CD14-positive monocyte (primary cell): ENCODE measurements at regions not wholly inside any gene's neighbourhood (a gene's known extent, or its start where the extent isn't known, plus 50 kb on each side); places are given as distances from the start of the nearest gene placed in this dataset.

Experiments used
- DNase-seq, 3 donors: peaks; one replicate each; pipeline ENCODE4 v3.0.0-alpha.2; 2011 to 2022
- H2AFZ ChIP-seq: 2 replicates; pipeline ENCODE4 v1.6.0; 2012; ENCODE audit warnings: mild to moderate bottlenecking, low read depth, low read length, inconsistent platforms; ENCODE audit not compliant: insufficient read depth, poor library complexity, severe bottlenecking
- H3K27ac ChIP-seq, 2 donors: 1 replicate in 1 of 2; 2 replicates in 1 of 2; pipeline ENCODE4 v1.5.1; 2012 to 2013; ENCODE audit warnings: low read length in 2 of 2, control low read depth in 1 of 2, inconsistent platforms in 1 of 2, low read depth in 1 of 2, mild to moderate bottlenecking in 1 of 2
- H3K27me3 ChIP-seq, 2 donors: one replicate each; pipeline versions ENCODE4 v1.6.0 to v1.6.1; 2011 to 2013; ENCODE audit warnings: low read length in 2 of 2; ENCODE audit not compliant: control insufficient read depth in 2 of 2, insufficient read depth in 2 of 2
- H3K36me3 ChIP-seq, 2 donors: replicated peaks in 1 of 2; 1 replicate in 1 of 2; 2 replicates in 1 of 2; pipeline versions ENCODE4 v1.5.1 to v1.6.1; 2012 to 2013; ENCODE audit warnings: low read length in 2 of 2, control low read depth in 1 of 2, inconsistent platforms in 1 of 2, mild to moderate bottlenecking in 1 of 2; ENCODE audit not compliant: insufficient read depth in 2 of 2, control insufficient read depth in 1 of 2
- H3K4me1 ChIP-seq, 2 donors: 1 replicate in 1 of 2; 2 replicates in 1 of 2; pipeline versions ENCODE4 v1.5.1 to v1.6.1; 2012 to 2013; ENCODE audit warnings: low read length in 2 of 2, control low read depth in 1 of 2, inconsistent platforms in 1 of 2, mild to moderate bottlenecking in 1 of 2, moderate library complexity in 1 of 2; ENCODE audit not compliant: insufficient read depth in 2 of 2, control insufficient read depth in 1 of 2
- H3K4me2 ChIP-seq: replicated peaks from 2 replicates; pipeline ENCODE3; 2012; ENCODE audit warnings: low read length, moderate library complexity, mild to moderate bottlenecking; ENCODE audit not compliant: poor library complexity, severe bottlenecking; ENCODE audit errors: extremely low read depth
- H3K4me3 ChIP-seq, 3 experiments: fragments of 200-600 bp in 1 of 3; sonication (generic) in 1 of 3; replicated peaks in 1 of 3; 1 replicate in 2 of 3; 2 replicates in 1 of 3; pipeline ENCODE4 v1.5.1; 2011 to 2013; ENCODE audit warnings: low read length in 3 of 3, mild to moderate bottlenecking in 3 of 3, control low read depth in 2 of 3, low read depth in 2 of 3, inconsistent platforms in 1 of 3, moderate library complexity in 1 of 3
- H3K79me2 ChIP-seq: 2 replicates; pipeline ENCODE4 v1.6.0; 2012; ENCODE audit warnings: mild to moderate bottlenecking, control low read depth, inconsistent platforms, low read length, moderate library complexity; ENCODE audit not compliant: insufficient read depth
- H3K9ac ChIP-seq: 2 replicates; pipeline ENCODE4 v1.6.0; 2017; ENCODE audit warnings: low read length, mild to moderate bottlenecking; ENCODE audit not compliant: insufficient read depth, poor library complexity, severe bottlenecking
- H3K9me3 ChIP-seq, 2 donors: replicated peaks in 1 of 2; 1 replicate in 1 of 2; 2 replicates in 1 of 2; pipeline versions ENCODE4 v1.5.1 to v1.6.1; 2012 to 2013; ENCODE audit warnings: low read length in 2 of 2, control low read depth in 1 of 2; ENCODE audit not compliant: control insufficient read depth in 1 of 2, insufficient read depth in 1 of 2
- H4K20me1 ChIP-seq: 2 replicates; pipeline ENCODE4 v1.6.0; 2012; ENCODE audit warnings: mild to moderate bottlenecking, low read length, control low read depth, moderate library complexity; ENCODE audit not compliant: insufficient read depth
- H3K27ac Mint-ChIP-seq, 7 donors: one replicate each; pipeline ENCODE4 v1.8.0; 2020; ENCODE audit warnings: mild to moderate bottlenecking in 7 of 7, mixed read lengths in 7 of 7, moderate library complexity in 6 of 7, inconsistent platforms in 2 of 7
- H3K27me3 Mint-ChIP-seq, 3 donors: one replicate each; pipeline ENCODE4 v1.8.0; 2021 to 2022; ENCODE audit warnings: low read depth in 3 of 3, mild to moderate bottlenecking in 3 of 3, mixed read lengths in 3 of 3, moderate library complexity in 3 of 3, inconsistent platforms in 1 of 3
- H3K36me3 Mint-ChIP-seq, 2 donors: one replicate each; pipeline ENCODE4 v1.8.0; 2020; ENCODE audit warnings: mixed read lengths in 2 of 2, inconsistent platforms in 1 of 2, mild to moderate bottlenecking in 1 of 2
- H3K4me1 Mint-ChIP-seq: one replicate; pipeline ENCODE4 v1.8.0; 2020; ENCODE audit warnings: mild to moderate bottlenecking, mixed read lengths
- H3K4me3 Mint-ChIP-seq, 2 donors: one replicate each; pipeline ENCODE4 v1.8.0; 2020; ENCODE audit warnings: mild to moderate bottlenecking in 2 of 2, mixed read lengths in 2 of 2, moderate library complexity in 1 of 2
- H3K9me3 Mint-ChIP-seq, 7 donors: one replicate each; pipeline ENCODE4 v1.8.0; 2020 to 2022; ENCODE audit warnings: mixed read lengths in 7 of 7, mild to moderate bottlenecking in 6 of 7, moderate library complexity in 6 of 7, inconsistent platforms in 2 of 7
- CTCF ChIP-seq: fragments of 200-600 bp; IDR thresholded peaks from one replicate; pipeline ENCODE4 v1.8.0; 2022; ENCODE audit warnings: antibody characterized with exemption, mild to moderate bottlenecking
- WGBS: methylation state at CpG from one replicate; pipeline ENCODE4 v1.1.5; 2013; ENCODE audit warnings: missing lambda C conversion rate; ENCODE audit not compliant: insufficient coverage; 5-methylcytosine and 5-hydroxymethylcytosine counted together
- intact Hi-C, 2 donors: fragments of 100-400 bp; cut with micrococcal nuclease; formaldehyde crosslinking; loops; one replicate each; pipeline versions ENCODE4 v1.15.0 to v1.15.1; 2023

GRCh38 chr13:61756031-61756430 lies 340.4 kb upstream of the PCDH20 start:
- DNase-seq: no peak
- Histone ChIP-seq H2AFZ (no peak overlapping the region), H3K4me3 (no peak overlapping the region), H3K4me2 (no peak overlapping the region), H3K79me2 (no peaks in the 10 kb centered on the region), H3K27me3 (no peaks in the 10 kb centered on the region), H3K9me3 (peaks cover 5 to 15% of the 10 kb centered on the region in 2 donors), H3K36me3 (no peaks in the 10 kb centered on the region), H3K4me1 (no peaks in the 10 kb centered on the region), H3K27ac (no peak overlapping the region), H3K9ac (no peak overlapping the region), H4K20me1 (no peaks in the 10 kb centered on the region)
- TF ChIP-seq CTCF: no peak
- H3K27me3 Mint-ChIP-seq: no peaks in the 10 kb centered on the region
- H3K4me1 Mint-ChIP-seq: no peaks in the 10 kb centered on the region
- H3K9me3 Mint-ChIP-seq: peaks cover 0 to 8% (median 3%) of the 10 kb centered on the region in 7 donors
- H3K27ac Mint-ChIP-seq: no peak overlapping the region
- intact Hi-C loops: no loop called here
- H3K4me3 Mint-ChIP-seq: no peak overlapping the region
- no CpG with 5 or more reads among the region's 1 CpG for WGBS
- no peaks in the 10 kb centered on the region for H3K36me3 Mint-ChIP-seq

- Mint-ChIP-seq H3K27me3 (no peaks in the 10 kb centered on the region), H3K36me3 (no peaks in the 10 kb centered on the region), H3K9me3 (peaks cover 0 to 8% (median 3%) of the 10 kb centered on the region in 7 donors), H3K4me3 (no peak overlapping the region), H3K4me1 (no peaks in the 10 kb centered on the region), H3K27ac (no peak overlapping the region)
- Histone ChIP-seq H3K9ac (no peak overlapping the region), H3K4me1 (no peaks in the 10 kb centered on the region), H3K9me3 (peaks cover 5 to 14% of the 10 kb centered on the region in 2 donors), H3K27me3 (no peaks in the 10 kb centered on the region), H2AFZ (no peak overlapping the region), H3K79me2 (no peaks in the 10 kb centered on the region), H3K27ac (no peak overlapping the region), H3K4me3 (no peak overlapping the region), H4K20me1 (no peaks in the 10 kb centered on the region), H3K4me2 (no peak overlapping the region), H3K36me3 (no peaks in the 10 kb centered on the region)
- intact Hi-C loops: no loop called here
- no peak for TF ChIP-seq CTCF
- no peak for DNase-seq
Measured at GRCh38 chr13:61751039-61751438, 335.4 kb upstream of the PCDH20 start.
